GM10248 (cell line): ENCODE measurements at regions not wholly inside any gene's neighbourhood (a gene's known extent, or its start where the extent isn't known, plus 50 kb on each side); places are given as distances from the start of the nearest gene placed in this dataset.

Experiments used
- CTCF ChIA-PET: fragments of 300-600 bp; sonication (Branson Sonifier 250); formaldehyde crosslinking; extraction: SDS; loops from one replicate; lab custom pipeline; 2021; ENCODE audit warnings: antibody characterized with exemption; lab: Yijun Ruan, JAX
- POLR2A ChIA-PET: fragments of 350-650 bp; sonication (Branson Sonifier 250); formaldehyde crosslinking; extraction: SDS; loops from one replicate; lab custom pipeline; 2020; ENCODE audit warnings: antibody characterized with exemption; lab: Yijun Ruan, JAX
- DNase-seq: peaks from one replicate; pipeline ENCODE4 v3.0.0; 2012; ENCODE audit errors: extremely low spot score
- TF ChIP-seq, protein P1 (sequence below): IDR thresholded peaks from 2 replicates; pipeline ENCODE4 v1.5.1; 2012; ENCODE audit warnings: mild to moderate bottlenecking, low read depth; ENCODE audit errors: extremely low read depth, missing control alignments, control extremely low read depth

GRCh38 chr2:48069769-48070168, 163.5 kb upstream of the FBXO11 start:
- TF ChIP-seq, protein P1, sequence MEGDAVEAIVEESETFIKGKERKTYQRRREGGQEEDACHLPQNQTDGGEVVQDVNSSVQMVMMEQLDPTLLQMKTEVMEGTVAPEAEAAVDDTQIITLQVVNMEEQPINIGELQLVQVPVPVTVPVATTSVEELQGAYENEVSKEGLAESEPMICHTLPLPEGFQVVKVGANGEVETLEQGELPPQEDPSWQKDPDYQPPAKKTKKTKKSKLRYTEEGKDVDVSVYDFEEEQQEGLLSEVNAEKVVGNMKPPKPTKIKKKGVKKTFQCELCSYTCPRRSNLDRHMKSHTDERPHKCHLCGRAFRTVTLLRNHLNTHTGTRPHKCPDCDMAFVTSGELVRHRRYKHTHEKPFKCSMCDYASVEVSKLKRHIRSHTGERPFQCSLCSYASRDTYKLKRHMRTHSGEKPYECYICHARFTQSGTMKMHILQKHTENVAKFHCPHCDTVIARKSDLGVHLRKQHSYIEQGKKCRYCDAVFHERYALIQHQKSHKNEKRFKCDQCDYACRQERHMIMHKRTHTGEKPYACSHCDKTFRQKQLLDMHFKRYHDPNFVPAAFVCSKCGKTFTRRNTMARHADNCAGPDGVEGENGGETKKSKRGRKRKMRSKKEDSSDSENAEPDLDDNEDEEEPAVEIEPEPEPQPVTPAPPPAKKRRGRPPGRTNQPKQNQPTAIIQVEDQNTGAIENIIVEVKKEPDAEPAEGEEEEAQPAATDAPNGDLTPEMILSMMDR: no peak
- ChIA-PET CTCF (no interaction called here), POLR2A (no interaction called here)
- DNase-seq: no peak

- POLR2A ChIA-PET: no interaction called here
- DNase-seq: no peak
- CTCF ChIA-PET: no interaction called here
- TF ChIP-seq, protein P1: no peak
Measured at GRCh38 chr2:48070415-48070814, 164.1 kb upstream of the FBXO11 start.

- TF ChIP-seq, protein P1: no peak
- CTCF ChIA-PET: interaction anchor here (0.7 kb wide), 1 partner anchor 11 kb away, joined by 3 read pairs; no protein-coding TSS in a partner anchor
- DNase-seq: no peak
- POLR2A ChIA-PET: no interaction called here
Measured at GRCh38 chr2:48072583-48072982, 166.3 kb upstream of the FBXO11 start.

DNA sequence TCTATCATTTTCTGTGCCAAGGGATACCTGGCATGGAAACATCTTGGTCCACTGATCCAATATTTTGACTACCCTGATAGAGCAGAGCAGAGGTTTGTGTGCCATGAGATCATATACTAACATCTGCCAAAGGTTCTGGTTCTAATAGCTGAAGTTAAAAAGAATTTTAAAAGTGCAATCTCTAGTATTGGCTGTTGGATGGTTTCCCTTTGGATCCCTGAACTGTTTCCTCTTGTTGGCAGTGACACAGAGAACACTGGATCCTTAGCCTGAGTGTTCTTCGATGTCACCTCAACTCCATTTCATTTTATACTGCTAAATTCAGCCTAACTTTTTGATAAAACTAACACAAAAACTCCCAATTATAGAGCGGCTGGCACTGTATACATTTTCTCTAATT, 169.3 kb upstream of the FBXO11 start:
- TF ChIP-seq, protein P1: no peak
- ChIA-PET POLR2A (no interaction called here), CTCF (no interaction called here)
- no peak for DNase-seq

DNA sequence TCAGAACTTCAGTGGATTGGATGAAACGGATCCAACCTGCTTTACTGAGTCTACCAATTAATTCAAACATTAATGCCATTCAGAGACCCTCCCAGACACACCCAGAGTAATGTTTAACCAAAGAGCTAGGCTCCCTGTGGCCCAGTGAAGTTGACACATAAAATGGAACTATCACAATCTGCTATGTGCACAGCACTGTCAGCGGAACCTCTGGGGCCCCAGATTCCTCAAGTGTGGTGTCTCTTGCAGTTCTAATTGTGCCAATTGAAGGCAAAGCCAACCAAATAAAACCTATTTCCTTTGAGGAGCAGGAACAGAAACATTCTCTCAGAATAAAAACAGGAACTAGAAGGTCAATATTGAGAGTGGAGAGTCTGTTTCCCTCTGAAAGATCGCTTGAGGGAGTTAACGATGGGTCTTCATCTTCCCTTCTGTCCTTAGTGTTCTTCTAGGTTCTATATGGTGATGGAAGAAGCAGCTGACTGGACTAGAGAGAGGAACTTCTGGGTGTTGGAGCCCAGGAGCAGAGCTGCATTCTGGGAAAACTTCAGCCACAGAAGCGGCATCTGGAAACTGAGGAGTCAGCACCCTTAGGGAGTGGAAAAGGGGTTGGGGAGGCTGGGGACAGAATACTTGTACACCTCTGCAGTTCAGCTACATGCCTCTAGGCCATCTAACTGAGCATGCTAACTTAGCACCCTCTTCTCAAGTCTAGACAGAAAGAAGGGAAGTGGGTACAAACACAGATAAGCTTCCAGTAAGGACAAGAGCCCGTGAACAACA, 174.4 kb upstream of the FBXO11 start:
- TF ChIP-seq, protein P1: no peak
- ChIA-PET POLR2A (no interaction called here), CTCF (interaction anchor here (1.1 to 1.6 kb wide), 4 partner anchors 9 to 26 kb away, joined by 3 to 5 read pairs (median 4); no protein-coding TSS in a partner anchor)
- DNase-seq: no peak

- TF ChIP-seq, protein P1: no peak
- ChIA-PET POLR2A (no interaction called here), CTCF (interaction anchor here (1.1 kb wide), 2 partner anchors 24 to 26 kb away, joined by 3 to 5 read pairs; no protein-coding TSS in a partner anchor)
- DNase-seq: no peak
Measured at GRCh38 chr2:48081317-48081628, 175.0 kb upstream of the FBXO11 start.
